ENCODE measurements at regions not wholly inside any gene's neighbourhood (a gene's known extent, or its start where the extent isn't known, plus 50 kb on each side); places are given as distances from the start of the nearest gene placed in this dataset.

GRCh38 chr9:19648672-19649071 is 140.2 kb downstream of the SLC24A2 start:
- no peak for TF ChIP-seq CTCF (IDR thresholded peaks at IDR 0.05)
- TF ChIP-seq EZH2 (IDR thresholded peaks at IDR 0.05) = no peak
- no peak for TF ChIP-seq EZH2phosphoT487 (IDR thresholded peaks at IDR 0.05)
